ENCODE measurements at regions not wholly inside any gene's neighbourhood (a gene's known extent, or its start where the extent isn't known, plus 50 kb on each side); places are given as distances from the start of the nearest gene placed in this dataset.

- Histone ChIP-seq H3K9me3 (no peaks in the 10 kb centered on the region), H3K4me1 (no peaks in the 10 kb centered on the region), H3K36me3 (no peaks in the 10 kb centered on the region), H3K27me3 (no peaks in the 10 kb centered on the region), H3K4me3 (no peak overlapping the region), H3K27ac (replicated peaks in 1 of 4) (no peak overlapping the region)
- TF ChIP-seq POLR2AphosphoS5 (IDR thresholded peaks at IDR 0.05) (no peak), CTCF (IDR thresholded peaks at IDR 0.05) (no peak), POLR2A (IDR thresholded peaks at IDR 0.05; ENCODE audit: low read depth) (no peak), EP300 (IDR thresholded peaks at IDR 0.05) (no peak)
- no peak for DNase-seq (ENCODE audit: extremely low spot score)
- intact Hi-C loops (cut with DNase I), result no loop called here
Measured at GRCh38 chr4:120355881-120356280, 289.2 kb upstream of the MAD2L1 start.

- no peaks in the 10 kb centered on the region for H3K4me1 ChIP-seq
- H3K27me3 ChIP-seq, result no peaks in the 10 kb centered on the region
- H3K4me3 ChIP-seq, result no peak overlapping the region
- TF ChIP-seq POLR2AphosphoS5 (IDR thresholded peaks at IDR 0.05) (no peak), EP300 (IDR thresholded peaks at IDR 0.05) (no peak), POLR2A (IDR thresholded peaks at IDR 0.05; ENCODE audit: low read depth) (no peak), CTCF (IDR thresholded peaks at IDR 0.05) (no peak)
- no peaks in the 10 kb centered on the region for H3K36me3 ChIP-seq
- no peak for DNase-seq (ENCODE audit: extremely low spot score)
- intact Hi-C loops (cut with DNase I), result no loop called here
- H3K9me3 ChIP-seq, result no peaks in the 10 kb centered on the region
- H3K27ac ChIP-seq (replicated peaks in 1 of 4), result no peak overlapping the region
- 56% methylated on average over 1 of the region's 1 CpG for WGBS
Measured at GRCh38 chr4:120354381-120354780, 287.7 kb upstream of the MAD2L1 start.

- no peaks in the 10 kb centered on the region for H3K4me1 ChIP-seq
- H3K4me3 ChIP-seq, result no peak overlapping the region
- TF ChIP-seq POLR2AphosphoS5 (IDR thresholded peaks at IDR 0.05) (no peak), POLR2A (IDR thresholded peaks at IDR 0.05; ENCODE audit: low read depth) (no peak), EP300 (IDR thresholded peaks at IDR 0.05) (no peak), CTCF (IDR thresholded peaks at IDR 0.05) (no peak)
- H3K27ac ChIP-seq (replicated peaks in 1 of 4), result no peak overlapping the region
- intact Hi-C loops (cut with DNase I), result no loop called here
- DNase-seq (ENCODE audit: extremely low spot score), result no peak
- 78% methylated on average over 6 of the region's 6 CpGs for WGBS
- H3K9me3 ChIP-seq, result no peaks in the 10 kb centered on the region
- no peaks in the 10 kb centered on the region for H3K36me3 ChIP-seq
- H3K27me3 ChIP-seq, result no peaks in the 10 kb centered on the region
Measured at GRCh38 chr4:120353235-120353634, 286.6 kb upstream of the MAD2L1 start.

GRCh38 chr4:120352739-120353138, 286.1 kb upstream of the MAD2L1 start:
- no peaks in the 10 kb centered on the region for H3K27me3 ChIP-seq
- DNase-seq (ENCODE audit: extremely low spot score), result no peak
- WGBS, result 88% methylated on average over 1 of the region's 1 CpG
- no peak overlapping the region for H3K4me3 ChIP-seq
- H3K36me3 ChIP-seq, result no peaks in the 10 kb centered on the region
- H3K4me1 ChIP-seq, result no peaks in the 10 kb centered on the region
- intact Hi-C loops (cut with DNase I), result no loop called here
- H3K9me3 ChIP-seq, result no peaks in the 10 kb centered on the region
- no peak overlapping the region for H3K27ac ChIP-seq (replicated peaks in 1 of 4)
- TF ChIP-seq EP300 (IDR thresholded peaks at IDR 0.05) (no peak), POLR2A (IDR thresholded peaks at IDR 0.05; ENCODE audit: low read depth) (no peak), POLR2AphosphoS5 (IDR thresholded peaks at IDR 0.05) (no peak), CTCF (IDR thresholded peaks at IDR 0.05) (no peak)

- H3K27ac ChIP-seq (replicated peaks in 1 of 4), result no peak overlapping the region
- H3K9me3 ChIP-seq, result no peaks in the 10 kb centered on the region
- intact Hi-C loops (cut with DNase I), result no loop called here
- DNase-seq (ENCODE audit: extremely low spot score), result no peak
- no peaks in the 10 kb centered on the region for H3K36me3 ChIP-seq
- no peaks in the 10 kb centered on the region for H3K27me3 ChIP-seq
- no peak for TF ChIP-seq EP300 (IDR thresholded peaks at IDR 0.05)
- no peak for TF ChIP-seq POLR2AphosphoS5 (IDR thresholded peaks at IDR 0.05)
- no peak for TF ChIP-seq POLR2A (IDR thresholded peaks at IDR 0.05; ENCODE audit: low read depth)
- TF ChIP-seq CTCF (IDR thresholded peaks at IDR 0.05), result no peak
- H3K4me3 ChIP-seq, result no peak overlapping the region
- no peaks in the 10 kb centered on the region for H3K4me1 ChIP-seq
- 94% methylated on average over 1 of the region's 1 CpG for WGBS
Measured at GRCh38 chr4:120348948-120349347, 282.3 kb upstream of the MAD2L1 start.
